ENCODE measurements at regions not wholly inside any gene's neighbourhood (a gene's known extent, or its start where the extent isn't known, plus 50 kb on each side); places are given as distances from the start of the nearest gene placed in this dataset.
"Not testable (repeated sequence)": the region's sequence is repeated elsewhere in the genome, so short reads cannot be mapped to it uniquely, and the experiment has no call there.

DNA sequence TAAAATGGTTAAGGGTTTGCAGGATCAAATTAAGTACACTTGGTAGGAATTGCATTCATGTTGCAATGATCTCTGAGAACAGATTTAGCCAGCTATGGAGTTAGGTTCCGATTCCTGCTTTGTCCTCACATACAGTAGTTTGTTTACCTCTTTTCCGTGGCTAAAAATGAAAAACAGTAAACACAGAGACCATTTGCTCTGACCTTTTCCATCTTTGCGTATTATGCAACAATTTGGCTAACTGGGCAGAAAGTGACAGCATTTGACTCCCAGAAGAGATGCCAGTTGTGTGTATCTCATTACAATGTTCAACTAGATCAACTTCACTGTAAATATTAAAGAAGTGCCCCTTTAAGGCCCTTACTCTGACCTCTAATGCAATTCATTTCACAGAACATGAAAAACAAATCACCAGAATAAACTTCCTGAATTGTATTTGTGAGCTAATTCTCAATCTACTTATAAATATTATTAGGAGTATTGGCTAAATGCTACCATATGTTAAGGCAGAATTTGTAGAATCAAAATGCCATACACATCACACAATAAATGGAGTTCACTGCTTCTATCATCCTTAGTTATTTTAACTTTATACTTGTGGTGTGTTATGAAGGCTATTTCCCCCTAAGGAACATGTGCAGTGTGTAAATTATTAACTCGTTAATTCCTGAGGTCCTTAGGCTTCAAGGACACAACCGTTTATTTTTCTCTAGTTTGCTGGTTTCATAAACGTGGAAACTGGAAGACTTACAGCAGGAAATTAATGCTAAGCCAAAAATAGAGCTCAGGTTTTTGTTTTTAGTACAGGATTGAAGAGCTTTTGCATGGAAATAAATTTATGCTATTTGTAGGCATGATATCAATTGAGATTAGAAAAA lies 380.7 kb upstream of the CITED2 start:
- no peak for DNase-seq (ENCODE audit: low read depth in 3 of 3, low spot score in 1 of 3)

DNA sequence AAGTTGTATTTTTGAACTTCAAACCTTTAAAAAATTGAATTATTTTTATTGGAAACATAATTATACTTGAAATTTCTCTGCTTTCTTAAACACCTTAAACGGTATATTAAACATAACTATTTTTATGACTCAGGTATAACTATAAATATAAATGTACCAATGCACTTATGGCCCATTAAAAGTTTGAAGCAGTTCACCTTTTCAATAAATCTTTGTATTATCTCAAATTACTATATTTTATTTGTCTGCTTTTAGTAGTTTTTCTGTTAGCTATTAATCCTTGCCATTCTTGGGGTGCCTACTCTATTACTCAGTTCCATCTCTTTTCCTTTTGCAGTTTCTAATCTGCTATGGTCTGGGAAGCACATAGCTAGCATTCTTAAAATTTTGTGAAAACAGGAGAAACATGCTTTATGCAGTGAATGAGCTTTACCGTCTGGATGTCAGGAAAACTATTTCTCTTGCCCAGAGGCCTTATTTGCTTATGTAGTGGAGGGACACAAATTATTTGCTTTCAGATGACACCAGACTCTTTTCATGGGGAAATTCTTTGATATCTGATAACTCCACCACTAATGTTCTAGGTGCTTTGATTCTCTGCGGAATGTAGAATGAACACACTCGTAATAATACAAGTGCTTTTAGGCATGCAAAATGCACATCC lies 378.9 kb upstream of the CITED2 start:
- DNase-seq (ENCODE audit: low read depth in 3 of 3, low spot score in 1 of 3) = no peak

DNA sequence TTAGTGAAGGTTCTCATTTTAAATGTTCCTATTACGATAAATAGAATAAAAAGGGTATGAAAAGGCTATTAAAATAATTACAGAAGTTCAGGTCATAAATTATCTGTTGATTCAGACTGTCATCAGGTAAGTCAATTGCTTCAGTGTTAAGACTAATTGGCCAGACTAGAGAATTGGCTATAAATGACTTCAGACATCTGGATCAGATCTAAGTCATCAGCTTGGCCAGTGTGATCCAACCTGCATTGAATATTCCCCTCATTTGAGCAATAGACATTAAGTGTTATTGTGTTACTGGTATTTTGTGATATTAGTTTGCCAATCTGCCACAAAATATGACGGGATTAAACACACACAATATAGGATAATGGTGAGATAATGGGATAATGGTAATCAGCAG lies 377.6 kb upstream of the CITED2 start:
- DNase-seq (ENCODE audit: low read depth in 3 of 3, low spot score in 1 of 3) = no peak

- no peak for DNase-seq (ENCODE audit: low read depth in 3 of 3, low spot score in 1 of 3)
Observed at GRCh38 chr6:139751179-139751578, 376.7 kb upstream of the CITED2 start.

DNA sequence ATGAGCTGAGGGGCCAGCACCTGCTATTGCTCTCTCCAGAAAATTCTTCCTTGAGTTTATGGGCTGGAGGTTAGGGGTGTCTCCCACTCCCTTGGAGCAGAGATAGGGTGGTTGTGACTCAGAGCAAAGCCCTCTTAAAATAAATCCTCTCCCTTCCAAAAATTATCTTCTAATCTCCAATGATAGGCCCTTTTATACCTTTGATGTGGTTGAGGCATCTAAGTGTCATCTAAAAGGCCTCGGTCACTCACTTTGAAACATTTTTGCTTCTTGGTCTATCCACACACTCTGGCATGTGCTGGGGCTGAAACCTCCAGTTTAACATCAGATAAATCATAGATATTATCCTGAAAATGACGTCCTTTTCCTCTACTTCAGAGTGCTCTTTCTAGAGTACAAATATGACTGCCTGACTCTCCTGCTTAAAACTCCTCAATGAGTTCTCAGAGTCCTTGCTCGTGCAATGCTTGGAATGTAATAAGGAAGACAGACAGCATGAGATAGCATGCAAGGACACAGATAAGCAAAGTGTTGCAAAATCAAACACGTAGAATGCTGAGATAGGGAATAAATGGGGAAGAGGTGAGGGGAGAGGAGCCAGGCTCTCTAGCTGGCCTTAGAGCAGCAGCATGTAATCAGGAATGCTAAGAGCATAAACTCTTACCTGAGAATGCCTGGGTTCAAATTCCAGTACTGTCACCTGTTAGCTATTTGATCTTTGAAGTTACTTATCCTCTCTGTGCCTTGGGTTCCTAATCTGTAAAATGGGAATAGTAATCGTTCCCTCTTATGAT lies 374.1 kb upstream of the CITED2 start:
- no peak for DNase-seq (ENCODE audit: low read depth in 3 of 3, low spot score in 1 of 3)

DNA sequence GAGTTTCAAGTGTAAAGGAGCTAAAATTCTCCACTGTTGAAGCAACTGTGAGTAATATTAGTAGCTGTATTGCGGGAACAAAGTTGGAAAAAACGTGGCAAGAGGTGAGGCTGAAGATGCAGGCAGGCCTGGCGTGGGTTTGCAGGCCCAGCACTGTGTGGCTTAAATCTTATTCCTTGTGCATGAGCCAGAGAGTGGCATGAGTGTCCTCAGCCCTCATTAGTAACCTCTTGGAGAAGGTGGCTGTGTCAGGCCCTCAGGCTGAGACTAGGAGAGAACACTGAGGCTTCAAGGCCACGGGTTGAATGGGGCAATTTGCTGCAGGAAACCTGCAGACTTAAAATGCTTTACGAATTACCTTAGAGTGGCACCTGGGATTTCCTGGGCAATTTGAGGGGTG lies 372.7 kb upstream of the CITED2 start:
- no peak for DNase-seq (ENCODE audit: low read depth in 3 of 3, low spot score in 1 of 3)

DNA sequence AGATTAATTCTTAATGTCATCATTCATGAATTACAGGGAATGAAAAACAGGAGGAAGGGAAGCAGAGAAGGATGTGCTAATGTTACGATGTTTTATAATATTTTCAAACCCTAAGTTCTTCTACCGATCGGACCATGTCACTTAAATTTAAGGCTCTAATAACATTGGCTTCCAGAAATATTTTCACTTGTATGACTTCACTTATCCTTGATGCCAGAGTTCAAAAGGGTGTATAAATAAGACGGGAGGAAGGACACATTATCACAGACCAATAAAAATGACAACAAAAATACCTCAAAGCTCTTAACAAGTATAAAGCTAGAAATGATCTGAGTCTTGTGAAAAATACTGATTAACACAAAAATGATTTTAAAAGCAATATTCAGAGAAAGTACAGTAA lies 370.4 kb upstream of the CITED2 start:
- no peak for DNase-seq (ENCODE audit: low read depth in 3 of 3, low spot score in 1 of 3)

DNA sequence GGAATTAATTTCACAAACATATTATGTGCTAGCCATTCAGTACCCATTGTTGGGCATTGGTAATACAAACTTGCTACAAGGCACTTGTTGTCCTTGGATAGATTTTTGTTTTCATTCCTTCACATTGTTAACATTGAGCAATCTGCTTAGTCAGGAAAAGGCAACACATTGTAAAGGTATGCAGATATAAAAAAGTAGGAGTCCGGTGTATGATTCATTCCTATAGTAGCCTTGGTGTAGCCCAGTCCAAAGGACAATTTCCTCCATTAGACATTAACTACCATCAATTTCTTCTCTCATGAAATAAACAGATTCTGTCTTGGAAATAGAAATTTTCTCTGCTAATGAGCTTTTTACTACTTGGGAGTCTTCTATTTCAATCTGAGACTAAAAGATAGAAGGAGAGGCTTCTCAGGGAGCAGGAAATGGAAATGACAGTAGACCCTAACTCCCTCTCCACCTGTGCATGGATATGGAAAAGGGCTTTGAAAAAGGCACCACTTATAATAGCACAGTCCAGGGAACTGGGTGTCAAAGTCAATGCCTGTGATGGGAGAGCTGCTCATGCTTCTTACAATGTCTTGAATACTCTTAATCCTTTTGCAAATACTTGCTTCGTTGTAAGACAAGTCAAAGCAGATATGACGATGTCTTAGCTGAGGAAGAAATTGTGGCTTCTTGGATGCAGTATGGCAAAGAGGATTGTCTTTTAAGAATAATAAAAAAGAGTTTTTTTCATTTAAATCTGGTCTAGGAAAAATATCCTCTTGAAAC lies 369.4 kb upstream of the CITED2 start:
- DNase-seq (ENCODE audit: low read depth in 3 of 3, low spot score in 1 of 3) = no peak

DNA sequence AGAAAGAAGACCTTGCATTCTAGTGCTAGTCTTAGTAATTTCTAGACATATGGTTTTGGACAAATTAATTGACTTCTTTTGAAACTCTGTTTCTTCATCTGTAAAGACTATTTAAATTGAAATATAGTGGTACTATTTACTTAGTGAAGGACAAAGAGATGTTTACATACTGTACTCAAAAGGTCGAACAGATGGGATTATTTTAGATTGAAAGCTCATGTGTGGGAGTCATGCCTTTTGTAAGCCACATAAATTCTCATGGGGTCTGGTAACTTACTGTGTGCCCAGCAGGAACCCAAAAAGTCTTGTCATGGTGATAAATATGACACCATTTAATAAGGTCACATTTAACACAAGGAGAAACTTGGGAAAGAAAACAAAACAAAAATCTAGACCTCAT lies 368.2 kb upstream of the CITED2 start:
- DNase-seq (ENCODE audit: low read depth in 3 of 3, low spot score in 1 of 3) = no peak

GRCh38 chr6:139738801-139739455 lies 364.5 kb upstream of the CITED2 start:
- DNase-seq (ENCODE audit: low read depth in 3 of 3, low spot score in 1 of 3) = no peak

DNA sequence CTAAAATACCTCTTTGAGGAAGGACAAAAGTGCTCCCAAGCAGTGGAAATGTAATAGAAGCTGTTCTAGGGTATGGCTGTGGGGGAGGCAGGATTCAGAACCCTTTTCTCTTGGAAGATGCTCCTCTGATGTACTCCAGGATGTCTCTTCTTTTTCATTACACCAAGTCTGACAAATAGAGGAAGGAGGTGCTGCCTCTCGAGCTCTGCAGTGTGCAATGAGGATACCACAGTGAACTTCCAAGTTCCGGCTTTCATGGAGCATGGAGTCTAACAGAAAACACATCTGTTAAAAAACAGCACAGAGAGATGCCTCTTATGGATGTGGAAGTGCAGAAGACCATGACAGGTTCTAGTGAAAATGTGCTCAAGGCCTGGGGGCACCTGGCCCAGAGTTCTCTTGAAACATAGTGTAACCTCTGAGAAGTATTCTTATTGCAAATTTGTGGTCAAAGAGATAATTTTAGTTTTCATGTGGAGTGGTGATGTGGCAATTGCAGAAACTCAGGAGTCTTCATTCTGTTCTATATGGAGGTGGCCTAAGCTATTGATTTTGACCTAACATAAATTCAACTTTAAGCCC lies 362.0 kb upstream of the CITED2 start:
- DNase-seq (ENCODE audit: low read depth in 3 of 3, low spot score in 1 of 3) = no peak

GRCh38 chr6:139732451-139732850 lies 358.0 kb upstream of the CITED2 start:
- DNase-seq (ENCODE audit: low read depth in 3 of 3, low spot score in 1 of 3) = no peak

- no peak for DNase-seq (ENCODE audit: low read depth in 3 of 3, low spot score in 1 of 3)
Observed at GRCh38 chr6:139730340-139730974, 356.0 kb upstream of the CITED2 start.

- DNase-seq (ENCODE audit: low read depth in 3 of 3, low spot score in 1 of 3) = no peak
Observed at GRCh38 chr6:139728876-139729427, 354.5 kb upstream of the CITED2 start.

DNA sequence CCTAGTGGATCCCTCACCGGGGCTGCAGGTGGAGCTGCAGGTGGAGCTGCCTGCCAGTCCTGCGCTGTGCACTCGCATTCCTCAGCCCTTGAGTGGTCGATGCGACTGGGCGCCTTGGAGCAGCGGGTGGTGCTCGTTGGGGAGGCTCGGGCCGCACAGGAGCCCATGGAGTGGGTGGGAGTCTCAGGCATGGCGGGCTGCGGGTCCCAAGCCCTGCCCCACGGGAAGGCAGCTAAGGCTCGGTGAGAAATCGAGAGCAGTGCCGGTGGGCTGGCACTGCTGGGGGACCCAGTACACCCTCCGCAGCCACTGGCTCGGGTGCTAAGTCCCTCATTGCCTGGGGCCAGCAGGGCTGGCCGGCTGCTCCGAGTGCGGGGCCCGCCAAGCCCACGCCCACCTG lies 351.8 kb upstream of the CITED2 start:
- not testable (repeated sequence) for DNase-seq (ENCODE audit: low read depth in 3 of 3, low spot score in 1 of 3)

DNA sequence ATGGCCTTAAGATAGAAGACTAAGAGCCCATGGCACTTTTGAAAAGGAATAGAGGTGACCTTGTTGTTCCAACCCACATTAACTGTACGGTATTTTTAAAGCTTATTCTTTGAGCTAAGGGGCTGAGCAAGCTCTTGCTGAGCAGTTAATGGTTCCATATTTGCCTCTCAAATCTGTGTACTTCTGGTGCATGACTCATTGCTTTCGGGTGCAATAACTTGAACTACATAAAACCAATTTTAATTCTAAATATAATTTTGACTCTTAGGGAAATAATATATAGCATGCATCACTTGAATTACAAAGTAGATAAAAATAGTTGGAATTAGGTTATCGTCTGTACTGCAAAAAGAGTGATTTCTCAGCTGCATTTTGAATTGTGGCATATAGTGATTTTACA lies 348.1 kb upstream of the CITED2 start:
- no peak for DNase-seq (ENCODE audit: low read depth in 3 of 3, low spot score in 1 of 3)

DNA sequence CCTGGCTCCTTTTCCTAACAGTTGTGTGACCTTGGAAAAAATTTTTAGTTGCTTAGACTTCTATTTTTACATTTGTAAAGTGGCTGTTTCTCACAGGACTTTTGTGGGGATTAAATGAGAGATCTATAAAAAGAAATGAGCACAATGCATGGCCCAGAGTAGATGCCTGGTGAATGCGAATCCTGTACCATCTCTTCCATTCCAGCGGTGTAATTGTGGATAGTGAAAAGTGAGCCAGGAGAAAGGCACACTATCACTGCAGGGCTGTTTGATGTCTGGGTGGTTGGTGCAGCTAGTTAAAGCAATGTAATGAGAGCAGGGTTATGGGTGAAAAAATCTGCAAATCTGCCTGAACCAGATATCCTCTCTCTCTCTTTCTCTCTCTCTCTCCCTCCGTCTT lies 347.5 kb upstream of the CITED2 start:
- DNase-seq (ENCODE audit: low read depth in 3 of 3, low spot score in 1 of 3) = no peak

DNA sequence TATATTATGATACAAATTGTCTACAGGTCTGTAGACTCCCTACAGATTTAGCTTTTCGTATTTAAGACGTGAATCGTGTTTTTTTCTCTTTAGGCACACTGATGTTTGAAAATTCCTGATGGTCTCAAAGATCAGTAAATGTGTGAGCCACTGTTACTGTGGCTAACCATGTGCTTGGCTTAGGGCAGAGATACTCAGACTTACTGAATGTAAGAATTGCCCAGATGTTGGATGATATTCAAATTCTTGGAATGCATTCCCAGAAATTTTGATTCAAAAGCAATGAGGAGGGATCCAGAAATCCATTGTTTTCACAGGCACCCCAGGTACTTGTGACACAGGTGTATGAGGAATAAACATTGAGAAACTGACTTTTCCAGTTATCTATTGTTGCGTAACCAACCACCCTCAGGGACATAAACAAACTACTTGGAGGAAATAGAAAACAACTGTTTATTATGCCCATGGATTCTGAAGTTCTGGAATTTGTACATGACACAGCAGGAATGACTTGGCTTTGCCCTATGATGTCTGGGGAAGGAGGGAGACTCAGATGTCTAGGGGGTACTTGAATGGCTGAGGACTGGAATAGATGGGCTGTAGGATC lies 339.6 kb upstream of the CITED2 start:
- DNase-seq (ENCODE audit: low read depth in 3 of 3, low spot score in 1 of 3) = no peak

GRCh38 chr6:139713424-139713823 lies 339.0 kb upstream of the CITED2 start:
- DNase-seq (ENCODE audit: low read depth in 3 of 3, low spot score in 1 of 3) = no peak
